Hematopoietic multipotent progenitor cell treated with erythropoietin and hydrocortisone succinate and interleukin-3 and kit ligand, for 15 days (in vitro differentiated cells): ENCODE measurements at regions not wholly inside any gene's neighbourhood (a gene's known extent, or its start where the extent isn't known, plus 50 kb on each side); places are given as distances from the start of the nearest gene placed in this dataset.
"Not testable (repeated sequence)": the region's sequence is repeated elsewhere in the genome, so short reads cannot be mapped to it uniquely, and the experiment has no call there.

Experiments used
- DNase-seq: peaks from one replicate; pipeline ENCODE4 v3.0.0-alpha.2; 2015; ENCODE audit warnings: low spot score

DNA sequence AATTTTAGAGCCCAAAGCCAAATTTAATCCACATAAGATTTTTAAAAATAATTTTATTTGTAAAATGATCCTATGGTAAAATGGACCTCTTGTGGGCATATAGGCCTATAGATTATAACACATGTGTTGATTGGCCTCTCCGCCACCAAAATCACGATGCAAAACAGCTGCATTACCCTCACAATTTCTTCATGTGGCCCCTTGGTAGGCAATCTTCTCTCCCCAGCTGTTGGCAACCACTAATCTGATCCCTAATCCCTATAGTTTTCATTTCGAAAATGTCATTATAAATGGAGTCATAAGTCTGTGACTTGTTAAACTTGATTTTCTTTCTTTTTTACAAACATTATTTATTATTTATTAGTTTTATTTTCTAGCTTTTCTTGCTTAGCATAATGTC, 263.9 kb upstream of the SULF2 start:
- DNase-seq = no peak

GRCh38 chr20:48047447-48047846, 262.2 kb upstream of the SULF2 start:
- DNase-seq = no peak

- DNase-seq = no peak
Observed at GRCh38 chr20:48042628-48043027, 257.3 kb upstream of the SULF2 start.

DNA sequence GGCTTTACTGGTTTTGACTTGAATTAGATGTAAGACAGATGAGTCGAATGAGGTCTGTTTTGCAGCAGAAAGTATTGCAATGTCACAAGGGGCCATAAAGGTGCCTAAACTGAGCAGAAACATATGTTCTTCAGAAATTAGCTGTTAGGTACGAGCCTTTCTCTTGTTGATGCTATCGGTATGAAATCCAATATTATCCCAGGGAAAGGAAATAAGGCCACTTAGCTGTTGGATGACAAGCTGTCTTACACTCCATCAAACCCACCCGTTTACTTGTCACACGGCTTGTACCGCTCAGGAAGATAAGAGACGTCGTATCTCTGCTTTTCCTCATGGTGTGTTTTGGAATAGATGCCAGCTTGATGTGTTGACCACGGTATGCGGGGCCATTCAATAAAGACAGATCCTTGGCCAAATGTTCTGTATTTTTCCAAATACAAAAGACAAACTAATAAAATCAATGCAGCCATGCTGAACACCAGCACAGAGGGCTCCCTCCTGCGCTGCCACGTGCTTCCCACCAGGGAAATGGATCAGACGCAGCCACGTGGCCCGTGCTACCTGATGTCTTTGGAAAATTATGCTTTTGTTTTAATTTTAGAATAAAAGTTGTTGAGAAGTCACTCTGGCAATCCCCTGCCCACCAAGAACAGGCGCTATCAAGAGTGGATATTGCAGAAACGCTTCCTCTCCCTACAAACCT, 255.9 kb upstream of the SULF2 start:
- no peak for DNase-seq

- no peak for DNase-seq
Observed at GRCh38 chr20:48040491-48040890, 255.2 kb upstream of the SULF2 start.

DNA sequence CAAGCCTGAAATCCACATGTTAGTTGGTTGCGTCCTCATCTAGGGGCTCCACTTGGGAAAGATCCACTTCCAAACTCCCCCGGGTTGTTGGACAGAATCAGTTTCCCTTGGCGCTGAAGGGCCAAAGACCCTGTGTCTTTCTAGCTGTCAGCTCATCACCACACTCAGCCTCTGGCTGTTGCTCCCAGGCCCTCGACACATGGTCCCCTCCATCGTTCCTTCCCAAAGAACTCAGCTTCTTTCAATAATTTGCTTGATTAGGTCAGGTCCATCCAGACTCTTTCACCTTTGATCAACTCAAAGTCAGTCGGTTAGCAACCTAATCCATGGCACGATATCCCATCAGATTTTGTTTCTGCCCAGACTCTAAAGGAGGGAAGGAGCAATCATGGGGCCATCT, 254.8 kb upstream of the SULF2 start:
- DNase-seq = no peak

DNA sequence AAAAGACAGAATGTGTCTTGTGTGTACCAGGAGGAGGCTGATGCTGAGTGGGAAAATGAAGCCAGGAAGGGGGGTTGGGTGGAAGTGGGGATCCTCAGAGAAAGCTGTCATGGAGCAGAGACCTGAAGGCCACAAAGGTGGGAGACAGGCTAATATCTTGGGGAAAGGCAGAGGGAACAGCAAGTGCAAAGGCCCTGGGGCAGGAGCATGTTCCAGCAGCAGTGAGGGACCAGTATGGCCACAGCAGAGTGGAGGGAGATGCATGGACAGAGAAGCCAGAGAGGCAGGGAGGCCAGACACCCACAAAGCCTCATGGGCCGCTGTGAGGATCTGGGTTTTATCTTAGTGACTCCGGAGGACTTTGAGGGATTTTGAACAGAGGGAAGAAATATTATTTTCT, 254.2 kb upstream of the SULF2 start:
- DNase-seq = no peak

DNA sequence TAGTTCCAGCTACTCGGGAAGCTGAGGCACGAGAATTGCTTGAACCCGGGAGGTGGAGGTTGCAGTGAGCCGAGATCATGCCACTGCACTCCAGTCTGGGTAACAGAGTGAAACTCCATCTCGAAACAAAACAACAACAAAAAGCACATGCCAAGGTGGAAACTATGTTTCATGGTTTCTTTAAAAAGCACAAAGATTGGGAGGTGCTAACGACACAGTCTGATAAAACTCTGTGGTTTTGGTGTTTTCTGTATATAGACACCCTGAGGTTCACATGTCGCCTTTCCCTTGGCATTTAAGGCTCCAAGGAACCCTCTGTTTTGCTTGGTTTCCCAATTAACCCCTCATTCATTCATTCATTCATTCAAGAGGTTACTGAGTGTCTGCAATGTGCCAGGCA, 253.4 kb upstream of the SULF2 start:
- no peak for DNase-seq

- DNase-seq = not testable (repeated sequence)
Observed at GRCh38 chr20:48037798-48038197, 252.5 kb upstream of the SULF2 start.

DNA sequence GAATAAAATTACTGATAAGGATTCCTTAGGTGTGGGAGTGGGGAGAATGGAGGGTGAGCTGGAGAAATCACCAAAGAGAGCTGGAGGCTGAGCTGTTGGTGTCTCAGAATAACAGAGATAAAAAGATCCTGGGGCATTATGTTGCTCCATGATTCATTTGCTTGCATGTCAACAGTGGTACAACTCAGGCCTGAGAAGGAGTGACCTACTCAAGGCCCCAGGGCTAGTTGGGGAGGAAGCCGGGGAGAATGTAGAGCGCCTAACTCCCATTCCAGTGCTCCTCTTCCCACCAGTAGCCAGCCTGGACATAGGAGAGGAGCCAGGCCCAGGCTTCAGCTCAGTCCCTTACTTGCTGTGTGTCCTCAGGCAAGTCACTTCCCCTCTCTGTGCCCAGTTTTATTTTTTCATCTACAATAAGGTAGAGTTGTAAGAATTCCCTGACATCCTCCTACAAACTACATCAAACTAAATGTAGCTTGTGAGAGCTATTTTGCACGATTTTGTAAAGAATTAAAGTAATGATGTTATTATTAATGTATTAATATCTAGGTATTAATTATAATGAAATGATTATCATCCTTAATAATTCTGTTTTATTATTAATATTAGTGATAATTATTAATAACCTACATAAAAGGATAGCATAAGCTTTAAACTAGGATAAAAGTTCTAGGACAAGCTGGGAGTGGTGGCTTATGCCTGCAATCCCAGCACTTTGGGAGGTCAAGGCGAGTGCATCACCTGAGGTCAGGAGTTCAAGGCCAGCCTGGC, 250.9 kb upstream of the SULF2 start:
- no peak for DNase-seq

DNA sequence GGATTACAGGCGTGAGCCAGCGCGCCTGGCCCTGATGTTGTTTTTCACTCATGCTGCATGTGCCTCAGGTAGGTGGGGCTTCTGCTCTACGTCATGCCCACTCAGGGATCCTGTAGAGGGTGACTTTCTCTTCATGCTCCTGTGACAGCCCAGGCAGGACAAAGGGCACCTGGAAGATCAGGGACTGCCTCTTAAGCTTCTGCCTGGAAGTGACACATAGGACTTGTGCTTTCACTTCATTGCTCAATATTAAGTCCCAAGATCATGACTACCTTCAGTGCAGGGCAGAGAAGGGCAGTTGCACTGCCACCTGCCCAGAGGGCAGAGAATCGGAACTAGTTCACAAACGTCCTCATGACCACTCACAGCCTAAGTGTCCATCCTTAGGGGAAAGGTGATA, 249.5 kb upstream of the SULF2 start:
- DNase-seq = no peak

GRCh38 chr20:48033005-48033404, 247.7 kb upstream of the SULF2 start:
- not testable (repeated sequence) for DNase-seq

- DNase-seq = no peak
Observed at GRCh38 chr20:48031122-48031521, 245.8 kb upstream of the SULF2 start.

DNA sequence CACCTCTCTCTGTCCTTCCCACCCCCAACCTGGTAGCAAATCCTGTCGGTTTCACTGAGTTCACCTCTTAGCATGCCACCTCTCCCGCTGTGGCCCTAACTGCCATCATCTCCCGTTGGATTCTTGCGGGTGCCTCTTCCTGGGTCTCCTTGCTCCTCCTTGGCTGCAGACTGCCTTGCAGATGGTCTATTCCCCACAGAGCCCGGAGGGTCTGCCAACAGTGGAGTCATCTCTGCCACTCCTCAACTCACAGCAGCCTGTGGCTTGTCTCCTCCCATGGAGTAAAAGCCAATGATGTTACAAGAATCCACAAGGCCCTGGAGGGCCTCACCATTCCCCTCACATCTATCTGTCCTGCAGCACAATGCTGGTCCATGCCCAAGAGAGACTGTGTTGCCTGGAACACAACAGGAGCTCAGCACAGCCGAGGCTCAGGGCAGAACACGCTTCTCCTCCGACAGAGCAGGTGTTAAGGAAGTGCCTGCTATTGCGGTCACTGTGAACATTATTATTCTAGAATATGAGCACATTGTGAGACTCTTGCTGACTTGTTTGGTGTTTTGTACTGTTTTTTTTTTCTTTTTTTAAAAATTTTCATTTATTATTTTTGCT, 241.8 kb upstream of the SULF2 start:
- DNase-seq = no peak

GRCh38 chr20:48025661-48026060, 240.4 kb upstream of the SULF2 start:
- no peak for DNase-seq

- no peak for DNase-seq
Observed at GRCh38 chr20:48025051-48025515, 239.8 kb upstream of the SULF2 start.

- DNase-seq = no peak
Observed at GRCh38 chr20:48024539-48024938, 239.3 kb upstream of the SULF2 start.

DNA sequence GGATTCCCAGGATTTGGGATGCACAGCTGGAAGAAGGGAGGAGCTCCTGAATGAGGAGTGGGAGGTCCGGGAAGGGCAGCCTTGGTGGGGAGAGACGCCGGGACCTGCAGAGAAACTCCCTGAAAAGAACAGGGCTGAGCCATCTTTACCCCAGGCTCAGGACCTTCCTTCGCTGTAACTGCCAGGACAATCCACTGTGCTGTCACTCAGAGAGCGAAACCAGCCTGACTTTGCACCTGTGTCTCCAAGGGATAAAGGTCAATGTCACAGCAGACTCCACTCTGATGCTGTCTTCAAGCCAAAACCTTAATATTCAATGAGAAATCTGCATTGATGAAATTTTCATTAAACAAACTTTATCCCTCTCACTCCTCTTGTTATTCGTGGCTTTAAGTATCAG, 235.4 kb upstream of the SULF2 start:
- DNase-seq = not testable (repeated sequence)

GRCh38 chr20:48019940-48020339, 234.7 kb upstream of the SULF2 start:
- DNase-seq = no peak

- no peak for DNase-seq
Observed at GRCh38 chr20:48019496-48019895, 234.2 kb upstream of the SULF2 start.

GRCh38 chr20:48018851-48019250, 233.6 kb upstream of the SULF2 start:
- not testable (repeated sequence) for DNase-seq

DNA sequence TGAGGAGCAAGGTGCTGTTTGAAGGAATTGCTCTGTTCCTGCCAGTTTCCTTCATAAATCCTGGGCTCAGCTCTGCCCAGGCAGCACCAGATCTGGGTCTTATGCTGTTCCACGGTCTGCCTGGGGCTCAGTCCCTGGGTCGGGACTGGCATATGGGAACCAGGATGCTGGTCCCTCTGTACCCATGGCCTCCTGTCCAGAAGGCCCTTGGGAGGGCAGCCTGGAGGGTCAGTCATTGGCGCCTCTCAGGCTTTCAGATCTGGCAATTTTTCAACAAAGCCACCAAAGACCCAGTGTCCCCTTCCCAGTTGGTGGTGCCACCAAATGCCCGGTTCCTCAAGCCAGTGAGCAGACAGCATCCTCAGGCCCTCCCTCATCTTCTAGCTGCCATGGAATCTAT, 232.7 kb upstream of the SULF2 start:
- no peak for DNase-seq

GRCh38 chr20:48017509-48017908, 232.2 kb upstream of the SULF2 start:
- DNase-seq = no peak
